GM12873 (cell line): ENCODE measurements at regions not wholly inside any gene's neighbourhood (a gene's known extent, or its start where the extent isn't known, plus 50 kb on each side); places are given as distances from the start of the nearest gene placed in this dataset.

Experiments
- CTCF ChIP-seq: IDR thresholded peaks from 2 replicates; pipeline ENCODE4 v1.5.1; 2012; ENCODE audit warnings: low read depth, mild to moderate bottlenecking, moderate library complexity, low read length, control low read depth; ENCODE audit not compliant: insufficient read depth; ENCODE audit errors: missing control alignments

DNA sequence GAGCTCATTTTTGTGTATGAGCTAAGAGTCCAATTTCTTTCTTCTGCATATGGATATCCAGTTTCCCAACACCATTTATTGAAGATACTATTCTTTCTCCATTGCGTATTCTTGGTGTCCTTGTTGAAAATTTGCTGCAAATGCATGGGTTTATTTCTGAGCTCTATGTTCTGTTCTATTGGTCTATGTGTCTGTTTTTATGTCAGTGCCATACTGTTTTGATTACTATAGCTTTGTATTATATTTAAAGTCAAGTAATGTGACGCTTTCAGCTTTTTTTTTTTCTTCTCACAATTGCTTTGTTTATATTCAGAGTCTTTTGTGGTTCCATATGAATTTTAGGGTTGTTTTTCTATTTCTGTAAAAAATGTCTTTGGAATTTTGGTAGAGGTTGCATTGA is 247.1 kb upstream of the TBX3 start:
- TF ChIP-seq CTCF, result no peak

GRCh38 chr12:114926341-114926740 is 242.4 kb upstream of the TBX3 start:
- no peak for TF ChIP-seq CTCF

- TF ChIP-seq CTCF, result no peak
Observed at GRCh38 chr12:114924946-114925475, 241.0 kb upstream of the TBX3 start.

- TF ChIP-seq CTCF, result no peak
Observed at GRCh38 chr12:114921781-114922180, 237.8 kb upstream of the TBX3 start.

DNA sequence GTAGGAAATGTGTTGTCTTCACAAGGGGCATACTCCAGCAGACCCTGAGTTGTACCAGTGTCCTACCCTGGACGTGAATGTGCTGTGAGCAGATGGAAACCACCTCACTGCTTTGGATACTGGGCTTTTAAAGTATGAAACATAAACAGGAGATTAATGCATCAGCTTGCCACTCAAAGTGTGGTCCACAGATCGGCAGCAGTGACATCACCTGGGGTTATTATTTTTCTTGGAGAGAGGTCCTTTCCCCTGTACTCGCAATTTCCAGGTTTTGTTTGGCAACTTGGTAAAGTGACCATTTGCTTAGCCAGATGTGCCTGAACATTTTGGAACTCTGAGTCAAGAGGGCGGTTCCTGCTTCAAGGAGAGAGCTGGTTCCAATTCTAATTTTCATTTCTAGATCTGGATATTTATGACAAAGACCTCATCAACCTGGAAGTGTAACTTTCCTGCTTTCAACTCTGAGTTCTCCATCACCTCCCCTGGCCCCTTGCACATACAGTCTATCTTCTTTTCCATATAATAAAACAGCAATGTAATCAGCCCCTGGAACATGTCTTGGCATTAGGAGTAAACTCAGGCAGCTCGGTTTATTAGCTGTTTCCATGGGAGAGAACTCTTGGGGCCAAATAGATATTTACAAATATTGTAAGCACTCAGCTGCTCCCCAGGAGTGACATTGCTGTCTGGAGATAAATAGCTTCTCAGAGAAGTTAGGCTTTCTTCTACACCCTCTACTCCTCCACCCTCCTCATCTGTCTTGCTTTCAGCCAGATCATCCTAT is 237.0 kb upstream of the TBX3 start:
- no peak for TF ChIP-seq CTCF

DNA sequence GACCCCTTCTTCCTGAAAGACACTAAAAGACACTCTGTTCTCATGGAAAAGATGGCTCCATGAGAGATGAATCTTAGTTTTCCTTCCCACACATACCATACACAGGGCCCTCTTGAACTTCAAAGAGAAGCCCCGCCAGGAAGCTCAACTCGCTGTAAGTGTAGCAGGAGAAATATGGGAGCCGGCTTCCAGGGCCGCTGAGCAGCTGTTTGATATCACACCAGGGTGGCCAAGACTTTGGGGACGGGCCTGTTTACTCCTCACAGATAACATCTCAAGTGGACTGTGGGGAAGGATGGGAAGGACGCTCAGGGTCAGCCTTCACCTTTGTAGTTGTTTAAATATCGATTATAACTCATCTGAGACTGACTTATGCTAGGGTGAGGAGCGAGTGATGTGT is 235.5 kb upstream of the TBX3 start:
- no peak for TF ChIP-seq CTCF

GRCh38 chr12:114918535-114919233 is 234.7 kb upstream of the TBX3 start:
- TF ChIP-seq CTCF, result no peak
